AG04449 (cell line): ENCODE measurements at regions not wholly inside any gene's neighbourhood (a gene's known extent, or its start where the extent isn't known, plus 50 kb on each side); places are given as distances from the start of the nearest gene placed in this dataset.
"Not testable (repeated sequence)": the region's sequence is repeated elsewhere in the genome, so short reads cannot be mapped to it uniquely, and the experiment has no call there.

Experiments
- CTCF ChIA-PET: fragments of 350-600 bp; formaldehyde crosslinking; extraction: SDS; loops from one replicate; lab custom pipeline; 2021; ENCODE audit warnings: antibody characterized with exemption; lab: Yijun Ruan, JAX
- POLR2A ChIA-PET: fragments of 400-600, 350-600 bp; formaldehyde crosslinking; extraction: SDS; loops from one replicate; lab custom pipeline; 2020; ENCODE audit warnings: antibody characterized with exemption, inconsistent platforms; lab: Yijun Ruan, JAX
- DNase-seq: peaks from one replicate; pipeline ENCODE4 v3.0.0-alpha.2; 2010; ENCODE audit warnings: low read depth, low spot score
- H3K4me3 ChIP-seq: 2 replicates; pipeline ENCODE4 v1.5.1; 2011; ENCODE audit warnings: low read depth, mild to moderate bottlenecking, control low read depth, low read length
- TF ChIP-seq, protein P1 (sequence below): IDR thresholded peaks from one replicate; pipeline ENCODE4 v1.5.1; 2011; ENCODE audit warnings: mild to moderate bottlenecking, moderate library complexity, low read length, control low read depth, inconsistent platforms; ENCODE audit not compliant: insufficient read depth; ENCODE audit errors: missing control alignments

- ChIA-PET CTCF (no interaction called here), POLR2A (interaction anchor here (0.7 kb wide), 1 partner anchor 15 kb away, joined by 3 read pairs; no protein-coding TSS in a partner anchor)
- H3K4me3 ChIP-seq, result no peak overlapping the region
- TF ChIP-seq, protein P1, sequence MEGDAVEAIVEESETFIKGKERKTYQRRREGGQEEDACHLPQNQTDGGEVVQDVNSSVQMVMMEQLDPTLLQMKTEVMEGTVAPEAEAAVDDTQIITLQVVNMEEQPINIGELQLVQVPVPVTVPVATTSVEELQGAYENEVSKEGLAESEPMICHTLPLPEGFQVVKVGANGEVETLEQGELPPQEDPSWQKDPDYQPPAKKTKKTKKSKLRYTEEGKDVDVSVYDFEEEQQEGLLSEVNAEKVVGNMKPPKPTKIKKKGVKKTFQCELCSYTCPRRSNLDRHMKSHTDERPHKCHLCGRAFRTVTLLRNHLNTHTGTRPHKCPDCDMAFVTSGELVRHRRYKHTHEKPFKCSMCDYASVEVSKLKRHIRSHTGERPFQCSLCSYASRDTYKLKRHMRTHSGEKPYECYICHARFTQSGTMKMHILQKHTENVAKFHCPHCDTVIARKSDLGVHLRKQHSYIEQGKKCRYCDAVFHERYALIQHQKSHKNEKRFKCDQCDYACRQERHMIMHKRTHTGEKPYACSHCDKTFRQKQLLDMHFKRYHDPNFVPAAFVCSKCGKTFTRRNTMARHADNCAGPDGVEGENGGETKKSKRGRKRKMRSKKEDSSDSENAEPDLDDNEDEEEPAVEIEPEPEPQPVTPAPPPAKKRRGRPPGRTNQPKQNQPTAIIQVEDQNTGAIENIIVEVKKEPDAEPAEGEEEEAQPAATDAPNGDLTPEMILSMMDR, result no peak
- no peak for DNase-seq
These were observed 133.5 kb upstream of the PTPRZ1 start for GRCh38 chr7:121739465-121739864.

DNA sequence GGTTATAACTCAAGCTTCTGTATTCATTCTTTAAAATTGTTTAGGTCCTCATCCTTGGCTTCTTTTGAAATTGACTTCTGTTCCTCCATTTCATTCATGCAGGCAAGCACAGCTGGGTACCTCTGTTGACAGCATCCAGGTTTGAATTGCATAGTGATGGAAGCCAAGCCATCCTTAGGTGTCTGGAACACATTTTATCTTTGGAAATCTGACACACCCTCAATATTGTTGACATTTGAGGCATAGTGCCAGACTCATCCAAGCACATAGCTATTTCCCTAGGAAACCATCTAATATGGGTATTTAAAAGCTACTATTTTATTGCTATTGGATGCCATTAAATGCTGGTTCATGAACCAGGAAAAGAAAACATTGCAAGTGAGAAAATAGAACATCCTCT is 142.1 kb upstream of the PTPRZ1 start:
- no peak for DNase-seq
- CTCF ChIA-PET, result no interaction called here
- no peak overlapping the region for H3K4me3 ChIP-seq

DNA sequence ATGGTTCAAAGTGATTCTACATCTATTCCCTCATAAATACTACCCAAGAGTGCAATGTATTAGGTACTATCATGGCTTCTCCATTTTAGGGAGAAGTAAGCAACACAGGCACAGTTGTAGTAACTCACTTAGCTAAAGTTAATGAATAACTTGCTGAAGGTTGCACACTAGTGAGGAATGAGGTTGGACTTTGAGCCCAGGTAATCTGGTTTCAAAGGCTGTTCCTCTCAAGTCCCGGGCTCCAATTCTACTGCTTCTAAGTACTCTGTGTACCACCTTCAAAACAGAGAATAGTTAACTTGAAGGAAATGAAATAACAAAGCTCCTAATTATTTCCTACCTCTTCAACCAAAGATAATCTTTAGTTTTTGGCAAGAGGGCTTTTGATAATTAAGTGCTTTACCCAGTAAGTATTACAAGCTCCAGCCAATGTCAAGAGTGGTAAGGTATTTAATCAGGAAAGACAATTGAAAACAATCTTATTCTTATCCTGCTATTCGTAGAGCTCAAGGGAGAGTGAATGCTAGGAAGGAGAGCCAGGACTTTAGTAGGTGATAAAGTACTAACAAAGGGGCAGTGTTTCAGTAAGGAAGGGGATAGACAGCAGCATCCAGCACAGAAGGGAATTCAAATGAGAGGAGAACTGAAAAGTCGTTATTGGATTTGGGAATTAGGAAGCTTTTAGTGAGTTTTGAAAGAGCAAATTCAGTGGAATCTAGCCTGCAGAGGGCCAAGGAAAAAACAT is 158.2 kb upstream of the PTPRZ1 start:
- ChIA-PET POLR2A (no interaction called here), CTCF (interaction anchor here (1.9 kb wide), 1 partner anchor 280 kb away, joined by 6 read pairs; no protein-coding TSS in a partner anchor)
- no peak for DNase-seq
- no peak overlapping the region for H3K4me3 ChIP-seq
- TF ChIP-seq, protein P1, result no peak

More for the DNA sequence above, 142.1 kb upstream of the PTPRZ1 start:
- POLR2A ChIA-PET, result no interaction called here
- TF ChIP-seq, protein P1, result no peak

- DNase-seq, POLR2A ChIA-PET, H3K4me3 ChIP-seq, CTCF ChIA-PET: not testable (repeated sequence)
These were observed 160.0 kb upstream of the PTPRZ1 start for GRCh38 chr7:121712961-121713360.

GRCh38 chr7:121697731-121698316 is 175.1 kb upstream of the PTPRZ1 start:
- CTCF ChIA-PET, result no interaction called here
- no peak overlapping the region for H3K4me3 ChIP-seq
- no peak for DNase-seq
- TF ChIP-seq, protein P1, result no peak
- POLR2A ChIA-PET, result no interaction called here

GRCh38 chr7:121696954-121697353 is 176.0 kb upstream of the PTPRZ1 start:
- no peak overlapping the region for H3K4me3 ChIP-seq
- POLR2A ChIA-PET, result no interaction called here
- TF ChIP-seq, protein P1, result no peak
- no peak for DNase-seq
- CTCF ChIA-PET, result no interaction called here

GRCh38 chr7:121689749-121690148 is 183.2 kb upstream of the PTPRZ1 start:
- POLR2A ChIA-PET, result no interaction called here
- no peak overlapping the region for H3K4me3 ChIP-seq
- no peak for DNase-seq
- TF ChIP-seq, protein P1, result no peak
- CTCF ChIA-PET, result interaction anchor here (0.5 kb wide), 1 partner anchor 25 kb away, joined by 3 read pairs; no protein-coding TSS in a partner anchor
